Nephron progenitor cell (in vitro differentiated cells): ENCODE measurements at regions not wholly inside any gene's neighbourhood (a gene's known extent, or its start where the extent isn't known, plus 50 kb on each side); places are given as distances from the start of the nearest gene placed in this dataset.

Experiments used
- DNase-seq: peaks from one replicate; pipeline ENCODE4 v3.0.0; 2021
- H3K27ac Mint-ChIP-seq: 2 replicates; pipeline ENCODE4 v1.8.0; 2021; ENCODE audit warnings: mild to moderate bottlenecking, moderate library complexity, mixed read lengths
- H3K27me3 Mint-ChIP-seq: 2 replicates; pipeline ENCODE4 v1.8.0; 2021; ENCODE audit warnings: mild to moderate bottlenecking, low read depth, mixed read lengths; ENCODE audit not compliant: poor library complexity
- H3K36me3 Mint-ChIP-seq: 2 replicates; pipeline ENCODE4 v1.8.0; 2021; ENCODE audit warnings: low read depth, mixed read lengths
- H3K4me1 Mint-ChIP-seq: 2 replicates; pipeline ENCODE4 v1.8.0; 2021; ENCODE audit warnings: mixed read lengths
- H3K4me3 Mint-ChIP-seq: 2 replicates; pipeline ENCODE4 v1.8.0; 2021; ENCODE audit warnings: mild to moderate bottlenecking, moderate library complexity, mixed read lengths
- H3K9me3 Mint-ChIP-seq: 2 replicates; pipeline ENCODE4 v1.8.0; 2021; ENCODE audit warnings: mild to moderate bottlenecking, moderate library complexity, mixed read lengths
- CTCF ChIP-seq: fragments of 200-600 bp; sonication (generic); IDR thresholded peaks from 2 replicates; pipeline ENCODE4 v1.5.0; 2021; ENCODE audit warnings: antibody characterized with exemption

GRCh38 chr7:130919316-130920103 is 185.5 kb upstream of the KLF14 start:
- no peak overlapping the region for H3K27ac Mint-ChIP-seq

GRCh38 chr7:130920122-130920521 is 186.1 kb upstream of the KLF14 start:
- Mint-ChIP-seq H3K4me3 (no peak overlapping the region), H3K9me3 (no peaks in the 10 kb centered on the region), H3K27ac (no peak overlapping the region), H3K27me3 (peaks cover 3% of the 10 kb centered on the region), H3K36me3 (no peaks in the 10 kb centered on the region), H3K4me1 (peaks cover 49% of the 10 kb centered on the region)
- no peak for DNase-seq
- no peak for TF ChIP-seq CTCF

More at GRCh38 chr7:130919316-130920103, 185.5 kb upstream of the KLF14 start:
- no peak for DNase-seq
- H3K36me3 Mint-ChIP-seq = no peaks in the 10 kb centered on the region
- TF ChIP-seq CTCF = no peak
- no peaks in the 10 kb centered on the region for H3K9me3 Mint-ChIP-seq
- no peaks in the 10 kb centered on the region for H3K27me3 Mint-ChIP-seq
- no peak overlapping the region for H3K4me3 Mint-ChIP-seq
- peaks cover 50% of the 10 kb centered on the region for H3K4me1 Mint-ChIP-seq

GRCh38 chr7:130921391-130922180 is 187.6 kb upstream of the KLF14 start:
- Mint-ChIP-seq H3K36me3 (no peaks in the 10 kb centered on the region), H3K9me3 (no peaks in the 10 kb centered on the region), H3K27ac (peak overlapping the region; percentile 82), H3K4me3 (no peak overlapping the region), H3K4me1 (peaks cover 59% of the 10 kb centered on the region), H3K27me3 (peaks cover 4% of the 10 kb centered on the region)
- no peak for TF ChIP-seq CTCF
- peak; percentile 59 for DNase-seq

GRCh38 chr7:130922206-130923112 is 188.5 kb upstream of the KLF14 start:
- Mint-ChIP-seq H3K36me3 (no peaks in the 10 kb centered on the region), H3K4me1 (peaks cover 64% of the 10 kb centered on the region), H3K9me3 (no peaks in the 10 kb centered on the region), H3K27ac (peak overlapping the region; percentile 25), H3K4me3 (no peak overlapping the region), H3K27me3 (peaks cover 4% of the 10 kb centered on the region)
- no peak for TF ChIP-seq CTCF
- no peak for DNase-seq

- H3K9me3 Mint-ChIP-seq = no peaks in the 10 kb centered on the region
- no peak for DNase-seq
- no peak overlapping the region for H3K4me3 Mint-ChIP-seq
- peaks cover 65% of the 10 kb centered on the region for H3K4me1 Mint-ChIP-seq
- no peak for TF ChIP-seq CTCF
- H3K27me3 Mint-ChIP-seq = peaks cover 5% of the 10 kb centered on the region
- no peaks in the 10 kb centered on the region for H3K36me3 Mint-ChIP-seq
- no peak overlapping the region for H3K27ac Mint-ChIP-seq
Observed at GRCh38 chr7:130923365-130923764, 189.4 kb upstream of the KLF14 start.
